ENCODE measurements at regions not wholly inside any gene's neighbourhood (a gene's known extent, or its start where the extent isn't known, plus 50 kb on each side); places are given as distances from the start of the nearest gene placed in this dataset.
"Not testable (repeated sequence)": the region's sequence is repeated elsewhere in the genome, so short reads cannot be mapped to it uniquely, and the experiment has no call there.

DNA sequence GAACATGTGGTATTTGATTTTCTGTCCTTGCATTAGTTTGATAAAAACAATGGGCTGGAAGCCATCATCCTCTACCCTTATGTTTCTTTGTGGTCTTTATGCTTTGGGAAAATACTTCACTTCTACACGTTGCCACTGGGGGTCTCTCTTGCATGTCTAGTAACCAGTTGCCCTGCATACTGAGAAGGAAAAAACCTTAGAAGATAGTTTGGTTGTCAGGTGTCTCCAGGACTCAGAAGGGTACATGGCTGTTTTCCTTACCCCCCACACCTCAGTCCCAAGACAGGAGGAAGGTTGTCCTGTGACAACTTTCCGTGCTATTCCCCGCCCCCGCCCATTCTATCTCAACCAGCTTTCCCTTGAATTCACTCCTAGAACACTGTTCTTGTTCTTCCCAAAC, 62.1 kb upstream of the LANCL3 start:
- peak; percentile 13 for DNase-seq (ENCODE audit: low read depth)

DNA sequence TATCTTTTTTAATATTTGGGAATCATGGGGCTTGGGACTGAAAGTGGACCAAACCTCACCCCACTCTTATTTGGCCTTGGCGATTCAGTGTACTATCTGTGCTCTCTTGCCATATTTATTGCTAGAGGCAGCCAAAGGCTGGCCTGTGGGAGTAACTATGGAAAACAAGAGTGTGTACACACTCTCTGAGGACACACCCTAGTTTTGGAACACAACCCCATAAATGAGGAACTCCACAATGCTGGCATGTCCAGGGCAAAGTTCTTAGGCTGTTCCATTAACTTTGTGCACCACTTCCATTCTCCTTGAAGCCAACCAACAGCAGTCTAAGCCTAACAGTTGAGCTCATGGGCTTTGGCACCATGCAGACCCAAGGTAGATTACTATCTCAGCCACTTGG, 54.9 kb upstream of the LANCL3 start:
- not testable (repeated sequence) for DNase-seq (ENCODE audit: low read depth)

DNA sequence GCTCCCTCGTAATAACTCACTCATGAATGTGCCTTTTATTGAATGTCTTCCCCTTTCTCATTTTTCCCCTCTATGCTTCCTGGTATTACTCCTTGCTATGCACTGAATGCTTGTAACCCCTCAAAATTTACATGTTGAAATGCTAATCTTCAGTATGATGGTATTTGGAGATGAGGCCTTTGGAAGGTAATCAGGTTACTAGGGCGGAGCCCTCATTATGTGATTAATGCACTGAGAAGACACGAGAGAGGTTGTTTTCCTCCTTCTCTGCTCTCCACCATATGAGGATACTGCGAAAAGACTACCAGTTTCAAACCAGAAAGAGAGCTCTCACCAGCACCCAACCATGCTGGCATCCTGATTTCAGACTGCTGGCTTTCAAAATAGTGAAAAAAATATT, 52.2 kb upstream of the LANCL3 start:
- not testable (repeated sequence) for DNase-seq (ENCODE audit: low read depth)

DNA sequence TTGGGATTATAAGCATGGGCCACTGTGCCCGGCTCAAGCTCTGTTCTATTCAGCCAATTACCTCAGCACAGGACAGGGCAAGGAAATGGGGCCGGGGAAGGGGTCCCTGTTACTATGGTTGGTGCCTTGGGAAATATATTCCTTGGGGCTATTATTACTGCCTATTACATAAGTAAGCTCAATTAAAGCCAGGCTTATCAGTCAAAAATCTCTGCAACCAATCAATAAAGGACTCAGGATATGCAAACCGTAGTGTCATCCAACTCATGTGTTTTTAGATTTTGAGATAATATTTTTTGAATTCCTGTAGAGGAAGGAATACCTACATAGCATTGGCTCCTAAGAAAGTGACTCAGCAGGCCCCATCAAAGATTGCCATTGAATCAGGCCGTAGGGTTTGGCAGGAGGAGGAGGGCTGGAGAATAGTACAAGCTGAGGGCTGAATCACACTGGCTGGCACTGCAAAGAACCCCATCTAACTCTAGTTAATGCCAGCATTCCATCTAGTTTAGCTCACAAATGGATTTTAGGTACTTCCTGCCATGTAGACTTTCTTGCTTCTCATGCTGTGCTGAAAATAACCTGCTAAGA, 50.5 kb upstream of the LANCL3 start:
- peak; percentile 87 for DNase-seq (ENCODE audit: low read depth)

Data from HT1080 (cell line).